Stimulated activated CD4-positive, alpha-beta T cell treated with anti-CD3 and anti-CD28 coated beads, Interleukin-12 subunit alpha, Interleukin-12 subunit beta, amount 100 ng/mL, for 48 hours (primary cell): ENCODE measurements at regions not wholly inside any gene's neighbourhood (a gene's known extent, or its start where the extent isn't known, plus 50 kb on each side); places are given as distances from the start of the nearest gene placed in this dataset.

Source experiments
- DNase-seq, 3 donors: peaks; one replicate each; pipeline ENCODE4 v3.0.0-alpha.2; 2020; ENCODE audit warnings: low read depth in 2 of 3, low spot score in 1 of 3

DNA sequence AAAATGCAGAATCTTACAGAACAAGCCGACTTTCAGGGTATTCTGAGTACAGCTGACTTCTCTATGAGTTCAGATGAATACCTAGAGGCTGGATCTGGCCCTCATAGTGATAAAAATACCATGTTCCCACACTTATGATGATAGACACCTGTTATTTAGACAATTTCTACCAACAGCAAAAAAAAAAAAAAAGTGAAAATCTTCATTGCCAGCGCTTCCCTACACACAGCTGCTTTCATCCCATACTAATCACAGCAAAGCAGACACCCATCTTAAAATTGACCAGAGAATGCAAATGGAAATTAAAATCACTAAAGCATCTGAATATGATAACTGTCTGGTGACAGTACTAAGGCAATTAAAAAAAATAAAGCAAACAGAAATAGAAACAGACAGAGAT, 132.1 kb upstream of the ADGRL3 start:
- DNase-seq: no peak

DNA sequence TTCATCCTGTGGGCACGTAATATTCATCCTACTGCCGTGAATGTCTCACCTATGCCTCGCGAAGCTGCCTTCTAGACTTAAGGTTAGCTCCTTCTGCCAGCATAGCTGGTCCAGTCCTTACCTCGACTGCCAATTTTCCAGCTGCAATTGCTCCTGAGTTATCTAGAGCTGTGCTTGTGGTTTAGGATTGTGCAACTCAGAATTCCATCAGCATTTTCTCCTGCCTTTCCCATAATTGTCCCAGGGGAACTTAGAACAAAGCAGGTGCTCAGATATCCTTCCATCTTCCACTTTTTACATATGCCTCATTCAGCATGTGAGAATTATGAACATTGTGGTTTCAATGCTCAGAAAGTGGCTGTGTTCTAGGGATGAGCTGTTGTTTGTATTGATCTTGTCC, 131.4 kb upstream of the ADGRL3 start:
- DNase-seq: no peak

DNA sequence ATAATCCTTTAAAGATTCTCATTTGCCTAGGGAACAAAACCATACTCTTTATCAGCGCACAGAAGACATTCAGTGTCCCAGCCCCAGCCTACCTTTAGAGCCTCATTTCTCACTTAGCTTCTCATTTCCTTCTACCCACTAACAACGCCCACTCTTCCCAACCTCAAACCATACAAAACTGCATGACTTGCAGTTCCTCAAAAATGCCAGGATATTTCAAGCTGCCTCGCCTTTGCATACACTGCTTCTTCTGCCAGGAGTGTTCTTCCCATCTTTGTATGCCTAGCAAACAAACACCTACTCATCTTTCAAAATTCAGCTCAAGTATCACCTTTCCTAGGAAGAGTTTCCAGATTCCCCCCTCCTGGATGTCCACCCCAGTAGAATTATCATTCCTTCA, 129.9 kb upstream of the ADGRL3 start:
- no peak for DNase-seq

DNA sequence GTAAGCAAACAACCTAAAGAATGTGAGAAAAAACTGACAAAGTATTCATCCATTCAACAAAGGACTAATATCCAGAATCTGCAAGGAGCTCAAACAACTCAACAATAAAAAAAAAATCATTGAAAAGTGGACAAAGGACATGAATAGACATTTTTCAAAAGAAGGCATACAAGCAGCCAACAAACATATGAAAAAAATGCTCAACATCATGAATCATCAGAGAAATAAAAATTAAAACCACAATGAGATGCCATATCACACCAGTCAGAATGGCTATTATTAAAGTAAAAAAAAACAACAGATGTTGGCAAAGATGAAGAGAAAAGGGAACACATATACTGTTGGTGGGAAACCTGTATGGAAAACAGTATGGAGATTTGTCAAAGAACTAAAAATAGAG, 120.7 kb upstream of the ADGRL3 start:
- no peak for DNase-seq

DNA sequence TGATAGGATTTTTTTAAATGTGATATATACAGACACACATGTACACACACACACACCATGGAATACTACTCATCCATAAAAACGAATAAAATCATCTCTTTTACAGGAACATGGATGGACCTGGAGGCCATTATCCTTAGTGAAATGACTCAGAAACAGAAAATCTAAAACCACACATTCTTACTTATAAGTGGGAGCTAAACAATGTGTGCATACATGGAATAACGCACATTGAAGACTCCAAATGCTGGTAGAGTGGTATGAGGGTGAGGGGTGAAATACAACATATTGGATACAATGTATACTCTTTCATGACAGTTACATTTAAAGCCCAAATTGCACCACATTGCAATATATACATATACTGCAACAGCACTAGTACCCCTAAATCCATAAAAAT, 120.2 kb upstream of the ADGRL3 start:
- no peak for DNase-seq

DNA sequence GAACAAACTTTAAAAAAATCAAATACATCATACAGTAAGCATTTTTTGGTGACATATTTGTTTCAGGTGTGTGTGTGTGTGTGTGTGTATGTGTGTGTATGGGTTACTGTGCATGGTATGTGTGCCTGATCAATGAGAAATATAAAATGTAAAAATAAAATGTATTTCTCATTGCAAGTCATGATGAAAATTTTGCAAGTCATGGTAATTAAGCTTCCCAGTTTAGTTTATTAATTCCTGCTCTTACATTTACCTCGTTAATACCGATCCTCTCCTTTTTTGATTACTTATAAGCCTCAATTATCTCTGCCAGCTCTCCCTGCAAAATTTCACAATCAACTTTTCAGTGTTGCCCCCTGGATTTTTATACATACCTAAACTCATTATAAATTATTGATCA, 114.6 kb upstream of the ADGRL3 start:
- no peak for DNase-seq

DNA sequence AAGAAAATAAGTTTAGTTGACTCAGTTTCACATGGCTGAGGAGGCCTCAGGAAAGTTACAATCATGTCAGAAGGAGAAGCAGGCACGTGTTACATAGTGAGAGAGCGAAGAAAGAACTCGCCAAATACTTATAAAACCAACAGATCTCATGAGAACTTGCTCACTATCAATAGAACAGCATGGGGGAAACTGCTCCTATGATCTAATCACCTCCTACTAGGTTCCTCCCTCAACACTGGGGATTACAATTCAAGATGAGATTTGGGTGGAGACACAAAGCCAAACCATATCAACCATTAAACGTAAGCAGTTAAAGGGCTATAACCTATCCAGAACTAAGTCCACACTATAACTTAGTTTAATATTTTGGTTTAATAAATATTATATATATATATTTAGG, 113.8 kb upstream of the ADGRL3 start:
- DNase-seq: no peak

DNA sequence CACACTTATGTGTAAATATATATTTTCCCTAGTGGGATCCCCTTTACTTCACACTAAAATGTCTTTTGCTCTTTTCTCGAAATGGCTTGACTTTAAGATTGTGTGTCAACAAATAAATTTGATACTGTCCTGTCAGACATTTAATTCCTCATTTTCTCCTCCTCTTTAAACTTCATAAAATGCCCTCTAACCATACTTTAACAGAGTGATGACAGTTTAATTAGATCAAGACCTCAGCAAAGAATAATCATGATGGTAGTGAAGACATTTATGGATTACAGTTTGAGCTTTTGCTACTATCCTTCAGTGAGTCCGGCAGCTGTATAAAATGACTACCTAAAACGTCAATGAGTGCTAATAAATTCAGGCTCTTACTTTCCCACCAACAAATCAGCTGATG, 113.1 kb upstream of the ADGRL3 start:
- no peak for DNase-seq

DNA sequence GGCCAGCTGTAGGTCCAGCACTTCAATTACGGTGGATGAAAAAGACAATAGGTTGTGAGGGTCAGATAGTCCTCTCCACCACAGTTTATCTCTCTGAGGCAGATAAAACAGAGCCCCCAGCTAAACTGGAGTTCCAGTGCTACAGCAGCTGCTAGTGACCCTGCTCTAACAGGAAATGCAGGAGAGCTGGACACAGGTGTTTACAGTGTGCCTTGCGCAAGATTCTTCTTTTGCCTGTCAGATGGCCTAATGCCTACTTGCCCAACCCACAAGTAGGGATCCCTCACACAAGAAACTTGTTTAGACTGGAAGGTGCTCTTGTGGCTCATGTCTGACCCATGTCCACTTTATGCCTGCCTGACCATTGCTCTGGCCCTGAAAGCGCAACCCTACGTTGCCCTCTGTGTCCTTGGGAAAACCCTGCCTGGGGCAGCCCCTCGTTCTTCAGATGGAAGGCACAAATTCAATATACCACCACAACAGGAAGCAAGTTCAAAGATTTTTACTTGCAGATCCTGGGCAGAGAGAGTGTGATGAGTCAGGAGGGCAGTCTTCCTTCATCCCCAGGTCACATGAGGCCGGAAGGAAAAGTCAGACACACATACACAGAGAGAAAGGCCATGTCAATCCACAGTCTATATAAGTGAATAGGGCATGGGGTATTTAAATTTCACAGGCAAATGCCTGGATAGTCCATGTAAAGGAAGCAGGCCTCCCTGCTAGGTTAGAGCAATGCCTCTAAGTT, 105.1 kb upstream of the ADGRL3 start:
- no peak for DNase-seq

DNA sequence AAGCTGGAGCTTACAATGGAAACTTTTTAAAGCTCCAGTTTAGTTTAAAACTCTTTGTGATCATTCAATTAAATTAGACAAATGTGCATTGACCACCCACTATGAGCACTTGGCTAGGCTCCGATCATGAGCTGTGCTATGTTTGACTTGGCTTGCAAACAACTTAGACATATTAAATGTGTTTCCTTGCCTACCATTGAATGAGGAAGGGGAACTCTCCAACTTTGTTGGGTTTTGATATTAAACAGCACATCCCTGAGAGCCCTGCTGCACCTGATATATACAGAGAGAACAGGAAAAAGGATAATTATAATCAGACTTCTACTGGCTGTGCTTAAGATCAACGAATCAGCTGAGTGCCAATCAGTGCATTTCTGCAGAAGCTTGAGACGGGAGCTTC, 71.4 kb upstream of the ADGRL3 start:
- DNase-seq: no peak

DNA sequence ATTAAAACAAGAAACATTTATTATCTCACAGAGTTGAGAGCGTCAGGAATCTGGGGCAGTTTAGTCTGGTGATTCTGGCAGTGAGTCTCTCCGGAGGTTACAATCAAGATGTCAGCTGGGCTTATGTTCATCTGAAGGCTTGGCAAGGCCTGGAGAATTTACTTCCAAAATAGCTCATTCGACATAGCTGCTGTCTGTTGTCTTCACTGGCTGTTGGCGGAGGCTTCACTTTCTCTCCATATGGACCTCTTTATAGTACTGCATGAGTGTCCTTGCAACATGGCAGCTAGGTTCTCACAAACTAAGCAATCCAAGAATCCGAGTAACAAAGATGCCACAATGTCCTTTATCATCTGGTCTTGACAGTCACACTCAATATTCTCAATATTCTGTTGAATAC, 70.2 kb upstream of the ADGRL3 start:
- DNase-seq: no peak

DNA sequence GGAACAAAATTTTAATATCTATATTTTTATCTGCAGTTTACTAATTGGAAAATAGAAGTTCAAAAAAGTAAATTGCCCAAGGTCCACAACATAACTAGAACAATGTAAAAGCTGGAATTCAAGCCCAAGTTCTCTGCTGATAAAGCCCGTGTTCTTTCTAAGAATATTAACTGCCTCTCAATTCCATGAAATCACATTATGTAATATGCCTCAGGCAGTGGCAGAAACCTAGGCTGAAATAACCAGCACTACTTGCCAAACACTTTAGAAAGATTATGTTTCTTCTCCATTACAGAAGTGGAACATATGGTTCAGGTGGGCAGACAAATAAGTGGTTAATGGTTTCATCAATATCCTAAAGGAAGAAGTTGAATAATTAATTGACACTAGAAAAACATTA, 56.7 kb upstream of the ADGRL3 start:
- no peak for DNase-seq

DNA sequence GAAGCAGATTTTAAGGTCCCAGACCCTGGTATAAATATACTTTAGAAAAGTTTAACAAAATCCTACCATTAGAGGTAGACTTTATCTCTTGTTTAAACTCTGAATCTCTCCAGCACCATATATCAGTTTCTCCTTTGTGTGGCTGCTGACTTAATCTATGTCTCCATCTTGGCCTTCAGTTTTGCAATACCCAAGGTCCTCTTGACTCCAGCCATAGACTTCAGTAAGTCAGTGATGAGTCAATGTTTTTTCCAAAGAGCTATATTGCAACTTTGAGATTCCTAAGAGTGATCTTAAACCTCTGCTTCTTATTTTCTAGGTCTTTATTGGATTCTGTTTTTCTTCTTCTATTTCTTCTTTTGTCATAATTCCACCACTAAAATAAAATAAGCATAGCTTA, 50.8 kb upstream of the ADGRL3 start:
- no peak for DNase-seq
